GM18868 (cell line): ENCODE measurements at regions not wholly inside any gene's neighbourhood (a gene's known extent, or its start where the extent isn't known, plus 50 kb on each side); places are given as distances from the start of the nearest gene placed in this dataset.
A peak's percentile ranks its signal among the peaks of the same experiment; 100 is the strongest.
"Not testable (repeated sequence)": the region's sequence is repeated elsewhere in the genome, so short reads cannot be mapped to it uniquely, and the experiment has no call there.

Experiments
- ATAC-seq: cut with Tn5 transposase; IDR thresholded peaks from one replicate; pipeline ENCODE4 v1.9.1; 2021; ENCODE audit warnings: mild to moderate bottlenecking, moderate library complexity; ENCODE audit not compliant: unreplicated experiment

- ATAC-seq, result no peak
Observed at GRCh38 chr9:90523958-90524357, 118.7 kb downstream of the DIRAS2 start.

- no peak for ATAC-seq
Observed at GRCh38 chr9:90526386-90526785, 116.2 kb downstream of the DIRAS2 start.

GRCh38 chr9:90536094-90536493 lies 106.5 kb downstream of the DIRAS2 start:
- ATAC-seq, result not testable (repeated sequence)

GRCh38 chr9:90538566-90538965 lies 104.1 kb downstream of the DIRAS2 start:
- ATAC-seq, result no peak

- no peak for ATAC-seq
Observed at GRCh38 chr9:90539286-90539685, 103.3 kb downstream of the DIRAS2 start.

- ATAC-seq, result no peak
Observed at GRCh38 chr9:90540734-90541133, 101.9 kb downstream of the DIRAS2 start.

- no peak for ATAC-seq
Observed at GRCh38 chr9:90544488-90544887, 98.1 kb downstream of the DIRAS2 start.

GRCh38 chr9:90546200-90546599 lies 96.4 kb downstream of the DIRAS2 start:
- no peak for ATAC-seq

GRCh38 chr9:90547896-90548295 lies 94.7 kb downstream of the DIRAS2 start:
- no peak for ATAC-seq

- ATAC-seq, result peak; percentile 78
Observed at GRCh38 chr9:90552317-90552716, 90.3 kb downstream of the DIRAS2 start.

- no peak for ATAC-seq
Observed at GRCh38 chr9:90555351-90556057, 87.1 kb downstream of the DIRAS2 start.

- ATAC-seq, result no peak
Observed at GRCh38 chr9:90556897-90557675, 85.5 kb downstream of the DIRAS2 start.

- ATAC-seq, result peak; percentile 41
Observed at GRCh38 chr9:90559075-90560073, 83.2 kb downstream of the DIRAS2 start.
